ENCODE measurements at regions not wholly inside any gene's neighbourhood (a gene's known extent, or its start where the extent isn't known, plus 50 kb on each side); places are given as distances from the start of the nearest gene placed in this dataset.
"Not testable (repeated sequence)": the region's sequence is repeated elsewhere in the genome, so short reads cannot be mapped to it uniquely, and the experiment has no call there.

DNA sequence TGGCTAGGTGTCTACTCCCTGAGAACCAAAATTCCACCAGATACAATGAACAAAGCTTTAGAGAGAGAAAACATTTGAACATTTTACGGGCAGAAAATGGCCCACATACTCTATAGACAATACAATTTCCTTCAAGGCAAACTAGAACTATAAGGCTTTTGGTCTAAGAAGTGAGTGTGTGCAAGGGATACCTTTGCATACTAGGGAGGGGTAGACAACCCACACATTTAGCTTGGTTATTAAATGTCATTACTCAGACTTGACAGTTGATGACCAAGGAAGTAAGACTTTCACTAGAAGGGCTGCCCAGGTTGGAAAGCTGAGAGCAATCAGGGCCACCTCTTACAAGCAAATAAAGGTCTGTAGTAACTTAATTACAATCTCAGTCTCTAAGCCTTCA lies 64.0 kb upstream of the PLEKHM1 start:
- DNase-seq: not testable (repeated sequence)

GRCh38 chr17:45558821-45559220 lies 68.3 kb upstream of the PLEKHM1 start:
- DNase-seq: not testable (repeated sequence)

GRCh38 chr17:45562868-45563267 lies 72.3 kb upstream of the PLEKHM1 start:
- DNase-seq: not testable (repeated sequence)

DNA sequence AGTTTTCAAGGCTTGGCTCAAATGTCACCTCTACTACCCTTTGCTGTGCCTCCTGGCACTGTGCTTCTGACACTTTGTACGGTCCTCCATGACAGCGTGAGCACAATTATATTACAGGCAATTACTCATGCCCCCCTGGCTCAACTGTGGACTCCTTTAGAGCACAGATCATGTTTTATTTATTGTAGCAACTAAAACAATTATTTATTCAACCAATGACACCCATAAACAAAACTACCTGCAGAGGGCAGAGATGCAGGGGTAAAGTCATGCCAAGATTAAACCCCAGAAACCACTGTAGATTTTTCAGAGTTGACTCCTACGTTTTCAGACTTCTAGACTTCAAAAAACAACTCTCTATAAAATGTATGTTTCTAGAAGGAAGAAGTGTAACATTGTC lies 72.8 kb upstream of the PLEKHM1 start:
- DNase-seq: not testable (repeated sequence)

DNA sequence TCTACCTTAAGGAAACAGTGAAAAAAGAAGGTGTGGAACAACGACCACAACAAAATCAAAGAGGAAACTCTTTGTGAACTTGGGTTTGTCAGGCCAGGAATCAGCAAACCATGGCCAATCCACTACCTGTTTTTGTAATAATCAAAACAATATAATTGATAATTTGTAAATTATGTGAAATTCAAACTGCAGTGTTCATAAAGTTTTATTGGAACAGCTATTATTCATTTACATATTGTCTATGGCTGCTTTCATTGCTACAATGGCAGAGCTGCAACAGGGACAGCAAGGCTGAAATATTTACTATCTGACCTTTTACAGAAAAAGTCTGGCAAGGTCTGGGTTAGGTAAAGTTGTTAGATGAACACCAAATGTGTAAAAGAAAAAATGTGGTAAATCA lies 77.8 kb upstream of the PLEKHM1 start:
- DNase-seq: not testable (repeated sequence)

DNA sequence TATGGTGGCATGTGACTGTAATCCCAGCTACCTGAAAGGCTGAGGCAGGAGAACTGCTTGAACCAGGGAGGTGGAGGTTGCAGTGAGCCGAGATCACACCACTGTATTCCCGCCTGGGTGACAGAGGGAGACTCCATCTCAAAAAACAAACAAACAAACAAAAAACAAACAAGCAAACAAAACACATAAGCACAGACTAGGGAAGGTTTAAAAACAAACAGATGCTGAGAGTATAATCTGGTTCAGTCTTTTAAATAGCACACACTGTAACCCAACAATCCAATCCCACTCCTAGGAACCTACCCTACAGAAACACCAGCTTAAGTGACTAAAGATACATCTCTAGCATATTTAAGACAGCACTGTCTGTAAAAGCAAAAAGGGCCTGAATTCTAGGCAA lies 82.8 kb upstream of the PLEKHM1 start:
- not testable (repeated sequence) for DNase-seq

DNA sequence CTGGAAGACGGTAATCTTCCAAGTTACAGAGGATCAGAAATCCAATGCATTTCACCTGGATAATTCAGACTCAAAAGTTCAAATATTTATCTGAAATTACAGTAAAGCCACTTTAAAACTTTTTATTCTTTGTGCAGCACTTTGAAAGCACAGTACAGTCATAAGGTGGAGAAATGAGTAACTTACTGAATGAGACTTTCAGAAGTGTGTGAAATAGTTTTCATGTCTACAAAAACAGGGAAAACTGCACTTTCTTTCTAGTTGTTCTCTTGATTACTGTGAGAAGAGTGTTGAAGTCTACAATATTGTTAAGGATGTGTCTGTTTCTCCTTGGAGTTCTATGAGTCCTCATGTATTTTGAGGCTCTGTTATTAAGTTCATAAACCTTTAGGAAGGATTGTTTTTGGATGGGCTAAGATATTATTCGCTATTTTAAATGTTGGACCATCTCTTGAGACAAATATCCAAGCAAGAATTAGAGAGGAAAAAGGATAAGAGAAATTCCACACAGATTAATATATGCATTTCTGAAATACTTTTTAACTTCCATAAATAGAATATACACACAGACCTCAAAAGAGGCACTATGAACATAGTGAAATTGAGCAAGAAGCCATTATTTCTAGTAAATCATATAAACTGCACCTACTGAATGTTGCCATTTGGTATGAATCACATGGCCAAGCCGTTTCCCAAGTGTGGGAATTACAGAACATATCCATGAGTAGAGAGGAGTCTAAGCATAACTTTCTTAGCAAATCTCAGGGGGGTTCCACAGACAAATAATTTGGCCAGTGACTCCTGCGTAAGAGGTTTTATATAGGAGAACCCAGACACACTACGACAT lies 83.6 kb upstream of the PLEKHM1 start:
- no peak for DNase-seq

GRCh38 chr17:45575126-45575885 lies 84.8 kb upstream of the PLEKHM1 start:
- DNase-seq: no peak

GRCh38 chr17:45576527-45577307 lies 86.2 kb upstream of the PLEKHM1 start:
- not testable (repeated sequence) for DNase-seq

GRCh38 chr17:45577571-45578279 lies 87.2 kb upstream of the PLEKHM1 start:
- no peak for DNase-seq

- no peak for DNase-seq
These were observed 88.3 kb upstream of the PLEKHM1 start for GRCh38 chr17:45578516-45579455.

- DNase-seq: no peak
These were observed 89.3 kb upstream of the PLEKHM1 start for GRCh38 chr17:45579529-45580495.

DNA sequence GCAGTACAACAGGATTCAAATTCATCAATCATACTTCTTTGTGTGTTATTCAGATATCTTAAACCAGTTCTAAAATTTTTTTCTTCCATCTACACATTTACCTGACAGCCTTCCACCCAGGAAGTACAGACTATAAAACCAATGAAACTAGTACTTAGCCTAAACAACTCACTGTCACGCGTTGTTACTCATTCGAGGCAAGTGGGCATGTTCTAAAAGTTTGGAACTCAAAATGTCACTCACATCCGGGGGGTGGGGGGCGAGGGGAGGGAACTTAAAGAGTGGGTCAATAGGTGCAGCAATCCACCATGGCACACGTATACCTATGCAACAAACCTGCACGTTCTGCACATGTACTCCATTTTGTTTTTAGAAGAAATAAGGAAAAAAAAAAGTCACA lies 90.4 kb upstream of the PLEKHM1 start:
- no peak for DNase-seq

- no peak for DNase-seq
These were observed 91.3 kb upstream of the PLEKHM1 start for GRCh38 chr17:45581860-45582259.

DNA sequence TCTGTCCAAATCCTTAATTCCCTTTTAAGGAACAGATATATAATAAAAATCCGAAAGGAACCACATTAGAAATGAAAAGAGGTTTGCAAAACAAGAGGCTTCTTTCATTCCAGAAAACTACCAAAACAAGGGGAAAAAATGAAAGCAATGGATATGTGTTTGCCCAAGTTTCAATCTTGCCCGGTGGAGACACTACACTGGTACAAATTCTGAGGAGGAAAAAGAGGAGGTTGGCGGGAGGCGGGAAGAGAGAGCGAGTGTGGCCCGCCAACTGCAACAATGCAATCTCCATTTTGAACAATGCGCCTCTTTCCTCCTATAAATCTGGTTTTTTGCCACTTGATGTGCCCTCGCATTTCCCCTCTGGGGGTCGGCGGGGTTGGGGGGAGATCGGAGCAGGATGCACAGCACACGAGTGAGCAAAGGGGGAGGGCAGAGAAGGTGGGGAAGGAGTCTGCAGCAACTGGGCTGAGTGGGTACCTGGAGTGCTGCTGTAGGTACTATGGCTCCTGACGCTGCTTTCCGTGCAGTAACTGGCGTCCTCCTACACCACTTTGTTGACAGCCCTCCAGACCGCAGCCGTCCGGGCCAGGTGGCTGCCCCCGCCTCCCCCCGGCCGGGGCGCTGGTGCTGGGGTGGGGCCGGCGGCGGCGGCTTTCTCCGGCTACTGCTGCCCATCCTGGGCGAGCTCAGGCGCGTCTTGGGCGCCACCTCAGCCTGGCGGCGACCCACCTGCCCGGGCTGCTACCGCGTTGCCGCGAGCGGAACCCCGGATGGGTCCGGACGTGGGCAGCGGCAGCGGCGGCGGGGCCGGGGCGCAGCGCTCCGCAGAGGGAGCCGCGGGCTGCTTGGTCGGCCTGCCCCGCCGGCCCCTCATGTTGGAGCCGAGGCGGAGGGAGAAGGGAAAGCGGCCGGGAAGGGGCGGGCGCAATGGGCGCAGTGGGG lies 93.8 kb upstream of the PLEKHM1 start:
- no peak for DNase-seq

DNA sequence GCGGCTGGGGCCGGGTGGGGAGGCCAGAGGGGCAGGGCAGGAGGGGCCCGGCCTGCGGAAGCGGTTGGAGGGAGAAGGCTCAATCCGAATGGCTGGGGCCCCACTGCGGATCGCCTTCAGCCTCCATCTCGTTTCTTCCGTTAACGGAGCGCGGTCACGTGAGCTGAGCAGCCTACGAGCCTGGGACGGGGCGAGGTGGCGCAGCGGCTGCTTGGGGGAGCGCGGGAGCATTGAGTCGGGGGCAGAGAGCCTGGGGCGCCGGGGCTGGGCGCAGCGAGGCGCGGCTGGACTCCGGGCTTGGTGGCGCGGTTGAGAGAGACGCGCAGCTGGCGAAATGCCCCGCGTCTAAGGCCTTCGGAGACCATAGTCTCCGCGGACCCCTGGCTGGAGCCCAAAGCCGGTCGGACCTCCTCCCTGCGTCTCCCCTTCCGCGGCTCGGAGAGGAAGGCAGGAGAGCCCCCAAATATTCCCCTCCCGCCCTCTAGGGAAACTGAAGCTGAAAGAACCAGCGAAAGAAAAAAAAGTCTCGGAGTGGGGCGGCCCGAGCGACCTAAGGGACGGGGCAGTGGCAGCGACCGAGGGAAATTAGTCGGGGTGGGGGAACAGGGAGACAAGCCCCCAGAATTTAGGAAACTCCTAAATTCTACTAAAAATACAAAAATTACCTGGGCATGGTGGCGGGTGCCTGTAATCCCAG lies 94.7 kb upstream of the PLEKHM1 start:
- not testable (repeated sequence) for DNase-seq

- DNase-seq: not testable (repeated sequence)
These were observed 95.5 kb upstream of the PLEKHM1 start for GRCh38 chr17:45585794-45586650.

- DNase-seq: not testable (repeated sequence)
These were observed 96.1 kb upstream of the PLEKHM1 start for GRCh38 chr17:45586651-45586934.
